HL-60/S4 treated with phorbol 12-myristate 13-acetate at 8.2 ng/mL for 4 days and 3 days (cell line): ENCODE measurements at regions not wholly inside any gene's neighbourhood (a gene's known extent, or its start where the extent isn't known, plus 50 kb on each side); places are given as distances from the start of the nearest gene placed in this dataset.

Experiments
- in situ Hi-C: fragments of 300-500 bp; cut with MboI; formaldehyde crosslinking; loops from 2 replicates; pipeline ENCODE4 v1.15.0; 2022; ENCODE audit warnings: low sequenced_read_pairs

DNA sequence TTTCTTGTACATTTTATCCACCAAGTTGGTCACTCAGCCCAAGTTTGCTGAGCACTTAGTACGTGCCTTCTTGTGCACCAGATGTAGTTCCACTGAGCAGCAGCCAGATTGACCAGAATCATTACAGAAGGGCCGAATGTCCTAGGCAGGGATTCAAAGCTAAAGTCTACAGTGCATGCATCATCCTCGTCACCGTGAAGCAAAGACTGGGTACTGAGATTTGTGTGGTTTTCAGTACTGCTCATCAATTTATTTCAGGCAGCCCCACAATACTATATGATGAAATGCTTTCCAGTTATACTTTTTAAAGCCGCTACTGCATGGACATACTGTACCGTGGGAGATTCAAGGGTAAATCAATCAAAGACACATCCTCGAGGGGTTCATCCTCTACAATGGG lies 227.0 kb downstream of the ARRDC4 start:
- in situ Hi-C loops = no loop called here

- in situ Hi-C loops = no loop called here
These were observed 230.4 kb downstream of the ARRDC4 start for GRCh38 chr15:98190914-98191313.

DNA sequence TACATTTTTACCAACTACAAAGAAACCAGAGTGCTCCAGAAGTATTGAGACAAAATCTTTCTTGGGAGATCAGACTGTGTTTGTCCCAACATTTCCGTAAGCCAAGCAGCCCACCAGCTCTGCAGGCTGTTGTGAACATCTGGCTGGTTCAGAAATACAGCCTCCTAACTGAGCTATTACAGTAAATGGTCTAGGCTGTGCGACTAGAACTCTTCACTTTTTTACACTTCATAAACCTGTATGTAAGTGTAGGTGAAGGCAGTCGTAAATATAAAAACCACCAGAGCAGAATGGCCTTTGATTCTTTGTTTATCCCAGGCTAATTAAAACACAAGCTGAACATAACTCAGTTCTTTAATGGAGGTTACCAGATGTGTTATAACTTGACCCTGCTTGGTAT lies 235.3 kb downstream of the ARRDC4 start:
- in situ Hi-C loops = no loop called here

GRCh38 chr15:98196371-98196770 lies 235.9 kb downstream of the ARRDC4 start:
- in situ Hi-C loops = no loop called here

DNA sequence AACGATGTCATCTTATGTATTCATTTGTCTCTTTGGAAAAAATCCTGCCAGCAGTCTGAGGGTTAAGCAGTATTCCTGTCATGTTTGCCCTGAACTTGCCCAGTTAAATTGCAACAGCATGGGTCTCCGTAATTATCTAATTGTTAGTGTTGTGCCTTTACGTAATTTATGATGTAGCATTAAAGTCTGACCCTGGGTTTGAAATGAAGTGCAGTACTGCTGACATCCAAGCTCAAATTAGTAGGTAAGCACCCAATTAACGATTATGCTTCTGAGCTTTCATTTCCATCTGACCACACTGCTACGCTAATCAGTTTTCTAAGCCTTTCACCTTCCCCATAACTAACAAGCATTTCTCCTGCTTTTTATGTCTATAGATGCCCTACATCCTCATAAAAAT lies 241.8 kb downstream of the ARRDC4 start:
- in situ Hi-C loops = no loop called here

- in situ Hi-C loops = no loop called here
These were observed 243.6 kb downstream of the ARRDC4 start for GRCh38 chr15:98203872-98204660.

- in situ Hi-C loops = no loop called here
These were observed 247.4 kb downstream of the ARRDC4 start for GRCh38 chr15:98207928-98208327.

DNA sequence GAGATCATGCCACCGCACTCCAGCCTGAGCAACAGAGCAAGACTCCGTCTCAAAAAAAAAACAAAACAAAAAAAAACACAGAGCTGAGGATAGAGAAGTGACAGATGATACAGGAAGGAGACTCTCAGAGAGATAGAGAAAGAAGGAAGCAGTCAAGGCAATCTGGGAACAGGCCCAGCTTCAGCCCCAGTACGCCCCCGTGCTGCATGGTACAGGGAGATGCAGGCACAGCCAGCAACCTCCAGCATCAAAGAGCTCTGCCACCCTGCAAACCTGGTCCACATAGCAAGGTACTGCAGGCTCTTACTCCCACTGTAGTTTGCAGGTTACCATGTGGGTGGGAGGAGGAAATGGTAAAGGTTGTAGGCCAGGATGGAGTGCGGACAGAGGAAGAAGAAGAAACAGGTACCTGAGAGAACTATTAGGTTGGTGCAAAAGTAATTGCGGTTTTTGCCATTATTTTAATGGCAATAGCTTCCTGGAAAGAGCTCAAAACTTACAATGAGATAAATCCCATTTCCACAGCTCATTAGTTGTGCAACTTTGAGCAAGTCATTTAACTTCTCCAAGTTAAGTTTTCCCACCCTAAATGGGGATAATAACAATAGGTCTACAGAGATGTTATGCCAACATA lies 253.0 kb downstream of the ARRDC4 start:
- in situ Hi-C loops = no loop called here

GRCh38 chr15:98216166-98216565 lies 255.7 kb downstream of the ARRDC4 start:
- in situ Hi-C loops = no loop called here

GRCh38 chr15:98217356-98217755 lies 256.9 kb downstream of the ARRDC4 start:
- in situ Hi-C loops = no loop called here

DNA sequence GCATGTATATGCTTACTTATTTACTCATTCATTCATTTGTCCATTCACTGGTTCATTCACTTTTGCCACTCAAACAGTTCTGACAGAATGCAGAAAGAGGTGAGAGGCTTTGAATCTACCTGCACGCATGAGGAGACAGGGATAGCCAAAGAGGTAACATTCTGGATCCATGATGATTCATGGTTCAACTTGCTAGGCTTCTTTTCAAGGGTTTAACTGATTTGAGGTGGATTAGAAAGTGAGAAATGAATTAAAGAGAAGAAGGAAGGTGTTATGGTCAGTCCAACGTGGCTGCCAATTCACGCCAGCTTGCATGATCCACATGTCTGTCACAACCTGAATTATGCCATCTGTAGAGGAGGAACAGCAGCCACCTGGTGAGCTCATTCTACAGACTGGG lies 260.6 kb downstream of the ARRDC4 start:
- in situ Hi-C loops = no loop called here

DNA sequence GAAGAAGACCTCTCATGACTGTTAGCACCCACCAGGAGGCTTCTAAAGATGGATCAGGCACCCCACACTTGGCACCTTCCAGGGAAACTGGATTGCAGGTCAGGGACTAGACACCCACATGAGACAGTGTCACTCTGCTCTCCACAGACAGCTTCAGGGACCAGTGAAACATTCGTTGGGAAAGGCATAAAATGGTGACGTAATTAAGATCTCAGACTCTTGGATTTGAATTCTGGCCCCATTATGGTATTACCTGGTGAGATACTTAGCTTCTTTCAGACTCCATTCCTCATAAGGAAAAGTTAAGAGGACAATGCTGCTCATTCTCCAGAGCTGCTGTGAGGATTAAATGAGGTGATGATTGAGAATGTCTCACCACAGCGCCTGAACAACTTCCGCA lies 261.1 kb downstream of the ARRDC4 start:
- in situ Hi-C loops = no loop called here

DNA sequence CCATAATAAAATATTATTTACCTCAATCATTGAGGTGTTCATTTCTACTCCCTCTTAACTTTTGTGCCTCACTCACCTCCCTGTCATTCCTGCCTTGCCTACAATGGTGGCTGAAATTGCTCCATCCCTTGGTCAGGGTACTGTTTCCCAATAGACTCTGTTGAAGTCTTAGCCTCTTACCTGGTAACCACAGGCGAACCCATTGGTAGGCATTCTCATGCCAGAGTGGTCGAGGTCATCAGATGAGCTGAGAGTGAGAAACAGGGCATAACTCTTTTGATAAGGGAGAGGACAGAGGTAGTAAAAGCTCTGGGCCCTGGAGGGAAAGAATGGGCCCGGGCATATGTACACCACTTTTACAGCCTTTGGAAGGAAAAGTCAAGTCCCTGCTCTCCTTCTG lies 265.6 kb downstream of the ARRDC4 start:
- in situ Hi-C loops = no loop called here

DNA sequence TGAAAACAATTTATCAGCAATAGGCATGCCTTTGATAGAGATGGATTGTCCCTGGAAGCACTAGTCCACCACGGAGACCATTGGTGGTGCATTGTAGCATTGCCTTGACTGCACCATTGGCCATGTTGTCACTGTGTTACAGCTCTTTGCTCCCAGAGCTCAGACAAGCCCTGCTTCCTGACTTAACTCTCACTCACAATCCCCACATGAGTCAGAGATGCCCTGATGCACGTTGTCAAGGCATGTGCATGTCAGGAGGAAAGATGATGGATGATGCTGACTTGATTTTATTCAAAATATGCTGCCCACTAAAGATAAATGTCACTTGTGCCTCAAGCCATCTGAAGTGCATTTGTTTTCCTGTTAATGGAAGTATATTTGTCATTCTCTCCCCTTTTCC lies 266.1 kb downstream of the ARRDC4 start:
- in situ Hi-C loops = no loop called here

GRCh38 chr15:98228846-98229245 lies 268.3 kb downstream of the ARRDC4 start:
- in situ Hi-C loops = no loop called here

GRCh38 chr15:98230975-98231374 lies 270.5 kb downstream of the ARRDC4 start:
- in situ Hi-C loops = no loop called here

DNA sequence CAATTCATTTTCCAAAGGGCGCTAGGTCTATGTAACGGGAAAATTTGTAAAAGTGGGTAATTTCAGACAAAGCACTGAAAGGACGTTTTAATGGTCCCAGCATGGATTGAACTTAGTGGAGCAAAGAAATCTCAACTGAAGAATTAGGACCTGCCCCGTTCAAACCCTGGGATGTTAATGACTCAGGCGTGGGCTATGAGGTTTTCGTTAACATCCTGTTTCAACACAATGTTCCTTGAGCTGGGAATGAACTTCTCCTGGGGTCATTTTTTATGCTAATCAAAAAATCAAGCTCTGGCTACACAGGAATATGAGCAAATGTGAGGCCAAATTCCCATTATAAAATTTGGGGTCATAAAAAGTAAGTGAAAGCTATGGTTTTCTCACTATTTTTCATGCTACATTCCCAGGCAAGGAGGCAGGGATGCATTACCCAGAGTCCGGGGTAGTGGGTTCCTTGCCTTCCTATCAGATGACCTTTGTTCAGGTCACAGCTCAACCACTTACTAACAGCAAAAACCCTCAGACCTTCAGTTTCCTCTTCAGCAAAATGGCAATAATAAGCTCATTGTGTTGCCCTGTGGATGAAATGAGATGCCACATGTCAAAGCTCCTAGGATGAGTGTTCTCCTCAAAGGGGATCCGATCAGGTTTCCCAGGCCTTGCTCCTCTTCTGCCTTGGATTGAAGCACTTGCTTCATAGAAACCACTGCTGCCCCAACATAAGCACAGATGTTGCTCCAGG lies 271.4 kb downstream of the ARRDC4 start:
- in situ Hi-C loops = no loop called here

- in situ Hi-C loops = no loop called here
These were observed 272.3 kb downstream of the ARRDC4 start for GRCh38 chr15:98232761-98233160.

GRCh38 chr15:98233873-98234272 lies 273.4 kb downstream of the ARRDC4 start:
- in situ Hi-C loops = no loop called here

- in situ Hi-C loops = no loop called here
These were observed 279.8 kb downstream of the ARRDC4 start for GRCh38 chr15:98240303-98240702.

DNA sequence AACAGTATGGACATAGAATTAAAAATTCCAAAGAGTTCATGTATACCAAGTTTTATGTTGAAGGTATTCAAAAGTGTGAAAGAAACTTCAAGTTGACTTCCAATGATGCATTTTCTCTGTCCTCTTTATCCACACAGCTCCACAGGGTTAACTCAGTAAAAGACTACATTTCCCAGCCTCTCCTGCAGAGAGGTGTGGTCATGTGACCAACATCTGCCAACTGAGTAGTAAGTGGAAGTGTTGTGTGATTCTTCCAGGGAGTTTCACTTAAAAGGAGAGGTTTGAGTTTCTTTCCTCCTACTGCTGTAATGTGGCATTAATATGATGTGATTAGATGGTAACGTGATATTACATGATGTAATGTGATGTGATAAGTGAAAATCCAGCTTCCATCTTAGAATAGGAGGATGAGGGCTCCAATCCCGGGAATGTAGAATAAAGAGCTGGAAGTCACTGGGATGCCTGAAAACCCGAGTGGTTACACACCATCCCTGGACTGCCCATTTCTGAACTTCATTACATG lies 280.6 kb downstream of the ARRDC4 start:
- in situ Hi-C loops = no loop called here

GRCh38 chr15:98257290-98257689 lies 296.8 kb downstream of the ARRDC4 start:
- in situ Hi-C loops = no loop called here
